Cardiac fibroblast (primary cell): ENCODE measurements at regions not wholly inside any gene's neighbourhood (a gene's known extent, or its start where the extent isn't known, plus 50 kb on each side); places are given as distances from the start of the nearest gene placed in this dataset.

Experiments
- DNase-seq, 2 donors: peaks; one replicate each; pipeline versions ENCODE4 v3.0.0 to v3.0.0-alpha.2; 2010; ENCODE audit warnings: low read depth in 2 of 2
- H3K4me3 ChIP-seq, 2 donors: replicated peaks in 1 of 2; 1 replicate in 1 of 2; 2 replicates in 1 of 2; pipeline ENCODE4 v1.5.1; 2011; ENCODE audit warnings: low read depth in 2 of 2, low read length in 2 of 2, mild to moderate bottlenecking in 2 of 2, moderate library complexity in 1 of 2
- TF ChIP-seq, protein P1 (sequence below): IDR thresholded peaks from one replicate; pipeline ENCODE4 v1.5.1; 2011; ENCODE audit warnings: low read depth, mild to moderate bottlenecking, low read length, inconsistent platforms

- DNase-seq: no peak
- TF ChIP-seq, protein P1, sequence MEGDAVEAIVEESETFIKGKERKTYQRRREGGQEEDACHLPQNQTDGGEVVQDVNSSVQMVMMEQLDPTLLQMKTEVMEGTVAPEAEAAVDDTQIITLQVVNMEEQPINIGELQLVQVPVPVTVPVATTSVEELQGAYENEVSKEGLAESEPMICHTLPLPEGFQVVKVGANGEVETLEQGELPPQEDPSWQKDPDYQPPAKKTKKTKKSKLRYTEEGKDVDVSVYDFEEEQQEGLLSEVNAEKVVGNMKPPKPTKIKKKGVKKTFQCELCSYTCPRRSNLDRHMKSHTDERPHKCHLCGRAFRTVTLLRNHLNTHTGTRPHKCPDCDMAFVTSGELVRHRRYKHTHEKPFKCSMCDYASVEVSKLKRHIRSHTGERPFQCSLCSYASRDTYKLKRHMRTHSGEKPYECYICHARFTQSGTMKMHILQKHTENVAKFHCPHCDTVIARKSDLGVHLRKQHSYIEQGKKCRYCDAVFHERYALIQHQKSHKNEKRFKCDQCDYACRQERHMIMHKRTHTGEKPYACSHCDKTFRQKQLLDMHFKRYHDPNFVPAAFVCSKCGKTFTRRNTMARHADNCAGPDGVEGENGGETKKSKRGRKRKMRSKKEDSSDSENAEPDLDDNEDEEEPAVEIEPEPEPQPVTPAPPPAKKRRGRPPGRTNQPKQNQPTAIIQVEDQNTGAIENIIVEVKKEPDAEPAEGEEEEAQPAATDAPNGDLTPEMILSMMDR: no peak
- no peak overlapping the region for H3K4me3 ChIP-seq
Measured at GRCh38 chr5:17432569-17432968, 65.5 kb upstream of the TAF11L2 start.

DNA sequence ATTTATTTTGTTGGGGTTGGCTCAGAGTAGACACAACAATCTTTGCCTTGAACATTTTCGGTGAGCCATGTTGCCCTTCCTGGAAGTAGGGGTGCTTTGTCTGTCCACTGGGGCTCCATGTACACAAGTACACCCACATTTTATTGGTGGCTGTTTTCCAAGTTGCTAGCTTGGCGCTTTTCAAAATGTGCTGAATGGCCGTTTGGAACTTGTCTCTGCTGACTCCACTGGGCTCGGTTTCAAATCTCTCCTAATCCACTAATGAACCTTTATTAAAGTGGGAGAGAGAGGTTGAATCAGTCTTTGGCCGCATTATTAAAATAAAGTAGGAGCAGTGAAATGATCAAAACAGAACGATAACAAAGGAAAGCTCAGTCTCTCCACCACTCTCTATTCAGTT, 64.6 kb upstream of the TAF11L2 start:
- H3K4me3 ChIP-seq: no peak overlapping the region
- TF ChIP-seq, protein P1: no peak
- no peak for DNase-seq

- DNase-seq: no peak
- H3K4me3 ChIP-seq: no peak overlapping the region
- TF ChIP-seq, protein P1: no peak
Measured at GRCh38 chr5:17434982-17435381, 63.0 kb upstream of the TAF11L2 start.

DNA sequence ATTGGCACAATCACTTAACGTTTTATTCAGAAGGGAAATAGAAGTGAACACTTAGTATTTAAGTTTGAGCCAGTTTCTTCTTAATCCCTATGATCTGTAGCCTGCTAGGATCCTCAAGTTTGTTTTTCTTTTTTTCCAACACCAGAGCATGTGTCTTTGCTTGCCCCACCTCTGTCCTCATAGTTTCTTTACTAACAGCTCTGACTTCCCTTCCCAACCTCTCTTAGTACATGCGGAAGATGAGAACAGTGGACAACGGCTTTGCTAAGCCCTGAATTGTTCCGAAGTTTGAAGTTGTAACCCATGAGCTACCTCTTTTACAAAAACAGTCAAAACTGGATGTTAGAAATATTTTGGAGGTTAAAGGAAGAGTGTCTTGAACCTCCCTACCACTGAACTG, 61.7 kb upstream of the TAF11L2 start:
- no peak for DNase-seq
- no peak overlapping the region for H3K4me3 ChIP-seq
- TF ChIP-seq, protein P1: no peak

GRCh38 chr5:17436761-17437221, 61.2 kb upstream of the TAF11L2 start:
- DNase-seq: no peak
- H3K4me3 ChIP-seq: no peak overlapping the region
- TF ChIP-seq, protein P1: no peak

- TF ChIP-seq, protein P1: no peak
- H3K4me3 ChIP-seq: no peak overlapping the region
- DNase-seq: no peak
Measured at GRCh38 chr5:17438027-17438426, 60.0 kb upstream of the TAF11L2 start.

DNA sequence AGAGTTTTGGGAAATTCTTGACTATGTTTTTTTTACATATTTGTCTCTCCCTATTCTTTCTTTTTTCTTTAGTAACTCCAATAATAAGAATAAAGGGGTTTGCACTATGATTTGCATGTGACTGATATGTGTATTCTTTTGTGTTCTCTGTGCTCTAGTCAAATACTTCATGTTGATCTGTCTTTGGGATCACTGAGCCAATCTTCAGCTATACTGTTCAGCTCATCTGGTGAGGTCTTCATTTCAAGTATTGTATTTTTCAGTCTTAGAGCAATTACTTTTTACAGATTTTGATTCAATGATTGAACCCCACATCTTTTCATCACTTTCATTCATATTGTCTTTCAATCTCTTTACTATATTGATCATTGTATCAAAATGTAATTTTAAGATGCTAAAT, 58.1 kb upstream of the TAF11L2 start:
- DNase-seq: no peak
- TF ChIP-seq, protein P1: no peak
- H3K4me3 ChIP-seq: no peak overlapping the region
